SK-N-SH (cell line): ENCODE measurements at regions not wholly inside any gene's neighbourhood (a gene's known extent, or its start where the extent isn't known, plus 50 kb on each side); places are given as distances from the start of the nearest gene placed in this dataset.
"Not testable (repeated sequence)": the region's sequence is repeated elsewhere in the genome, so short reads cannot be mapped to it uniquely, and the experiment has no call there.

Experiments used
- CHD2 ChIP-seq: fragments of 150-350 bp; IDR thresholded peaks from 2 replicates; pipeline ENCODE4 v1.6.1; 2018; ENCODE audit warnings: low read length; ENCODE audit not compliant: partially characterized antibody
- EP300 ChIP-seq, 2 experiments: IDR thresholded peaks; 2 replicates each; pipeline versions ENCODE4 v1.4.0 to v1.6.1; 2012; ENCODE audit warnings: borderline replicate concordance in 1 of 2, low read depth in 1 of 2, low read length in 1 of 2
- GABPA ChIP-seq: IDR thresholded peaks from 2 replicates; pipeline ENCODE4 v1.4.0; 2012; ENCODE audit warnings: low read depth, mild to moderate bottlenecking
- NRF1 ChIP-seq: IDR thresholded peaks from 2 replicates; pipeline ENCODE4 v1.6.1; 2012; ENCODE audit warnings: low read depth, mild to moderate bottlenecking, low read length
- POLR2AphosphoS5 ChIP-seq: IDR thresholded peaks from 2 replicates; pipeline ENCODE4 v1.6.1; 2012; ENCODE audit warnings: low read depth, low read length
- RAD21 ChIP-seq: IDR thresholded peaks from 2 replicates; pipeline ENCODE4 v1.6.1; 2012; ENCODE audit warnings: mild to moderate bottlenecking, low read length
- RFX5 ChIP-seq: IDR thresholded peaks from 2 replicates; pipeline ENCODE4 v1.6.1; 2012; ENCODE audit warnings: mild to moderate bottlenecking, improper control_type of control experiment, low read length
- SIN3A ChIP-seq: IDR thresholded peaks from 2 replicates; pipeline ENCODE4 v1.6.1; 2012; ENCODE audit warnings: low read depth, mild to moderate bottlenecking, low read length, moderate library complexity, borderline replicate concordance
- TEAD4 ChIP-seq: IDR thresholded peaks from 2 replicates; pipeline ENCODE4 v1.4.0; 2012; ENCODE audit warnings: mild to moderate bottlenecking, borderline replicate concordance; ENCODE audit not compliant: insufficient read depth
- TF ChIP-seq, protein P1 (sequence below): fragments of 150-350 bp; IDR thresholded peaks from 2 replicates; pipeline ENCODE4 v1.6.1; 2017; ENCODE audit warnings: antibody characterized with exemption, low read length, low read depth, borderline replicate concordance
- TF ChIP-seq, protein P2 (sequence below): fragments of 200-600 bp; sonication (generic); IDR thresholded peaks from 2 replicates; pipeline ENCODE4 v1.6.1; 2017; ENCODE audit warnings: antibody characterized with exemption, mild to moderate bottlenecking, moderate library complexity
- TF ChIP-seq, protein P3 (sequence below): IDR thresholded peaks from 2 replicates; pipeline ENCODE4 v1.4.0; 2012; ENCODE audit warnings: low read depth
- TF ChIP-seq, protein P4 (sequence below): fragments of 150-350 bp; IDR thresholded peaks from 2 replicates; pipeline ENCODE4 v1.6.1; 2016; ENCODE audit warnings: mild to moderate bottlenecking, low read depth, low read length
- TF ChIP-seq, protein P5 (sequence below): IDR thresholded peaks from 2 replicates; pipeline ENCODE4 v1.6.1; 2012; ENCODE audit warnings: mild to moderate bottlenecking, low read depth, low read length, moderate library complexity

DNA sequence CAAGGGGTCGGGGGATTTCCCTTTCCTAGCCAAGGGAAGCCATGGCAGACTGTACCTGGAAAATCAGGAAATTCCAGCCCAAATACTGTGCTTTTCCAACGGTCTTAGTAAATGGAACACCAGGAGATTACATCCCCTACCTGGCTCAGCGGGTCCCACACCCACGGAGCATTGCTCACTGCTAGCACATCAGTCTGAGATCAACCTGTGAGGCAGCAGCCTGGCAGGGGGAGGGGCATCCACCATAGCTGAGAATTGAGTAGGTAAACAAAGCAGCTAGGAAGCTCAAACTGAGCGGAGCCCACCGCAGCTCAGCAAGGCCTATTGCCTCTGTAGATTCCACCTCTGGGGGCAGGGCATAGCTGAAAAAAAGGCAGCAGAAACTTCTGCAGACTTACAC, 192.0 kb downstream of the ETAA1 start:
- TF ChIP-seq, protein P1, sequence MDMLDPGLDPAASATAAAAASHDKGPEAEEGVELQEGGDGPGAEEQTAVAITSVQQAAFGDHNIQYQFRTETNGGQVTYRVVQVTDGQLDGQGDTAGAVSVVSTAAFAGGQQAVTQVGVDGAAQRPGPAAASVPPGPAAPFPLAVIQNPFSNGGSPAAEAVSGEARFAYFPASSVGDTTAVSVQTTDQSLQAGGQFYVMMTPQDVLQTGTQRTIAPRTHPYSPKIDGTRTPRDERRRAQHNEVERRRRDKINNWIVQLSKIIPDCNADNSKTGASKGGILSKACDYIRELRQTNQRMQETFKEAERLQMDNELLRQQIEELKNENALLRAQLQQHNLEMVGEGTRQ: not testable (repeated sequence)
- TF ChIP-seq TEAD4; EP300 (IDR thresholded peaks at IDR 0.05; ENCODE audit: borderline replicate concordance in 1 of 2, low read depth in 1 of 2, low read length in 1 of 2); POLR2AphosphoS5; RAD21; CHD2; NRF1; SIN3A; RFX5; GABPA: not testable (repeated sequence)
- TF ChIP-seq, protein P2, sequence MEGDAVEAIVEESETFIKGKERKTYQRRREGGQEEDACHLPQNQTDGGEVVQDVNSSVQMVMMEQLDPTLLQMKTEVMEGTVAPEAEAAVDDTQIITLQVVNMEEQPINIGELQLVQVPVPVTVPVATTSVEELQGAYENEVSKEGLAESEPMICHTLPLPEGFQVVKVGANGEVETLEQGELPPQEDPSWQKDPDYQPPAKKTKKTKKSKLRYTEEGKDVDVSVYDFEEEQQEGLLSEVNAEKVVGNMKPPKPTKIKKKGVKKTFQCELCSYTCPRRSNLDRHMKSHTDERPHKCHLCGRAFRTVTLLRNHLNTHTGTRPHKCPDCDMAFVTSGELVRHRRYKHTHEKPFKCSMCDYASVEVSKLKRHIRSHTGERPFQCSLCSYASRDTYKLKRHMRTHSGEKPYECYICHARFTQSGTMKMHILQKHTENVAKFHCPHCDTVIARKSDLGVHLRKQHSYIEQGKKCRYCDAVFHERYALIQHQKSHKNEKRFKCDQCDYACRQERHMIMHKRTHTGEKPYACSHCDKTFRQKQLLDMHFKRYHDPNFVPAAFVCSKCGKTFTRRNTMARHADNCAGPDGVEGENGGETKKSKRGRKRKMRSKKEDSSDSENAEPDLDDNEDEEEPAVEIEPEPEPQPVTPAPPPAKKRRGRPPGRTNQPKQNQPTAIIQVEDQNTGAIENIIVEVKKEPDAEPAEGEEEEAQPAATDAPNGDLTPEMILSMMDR: not testable (repeated sequence)
- TF ChIP-seq, protein P3, sequence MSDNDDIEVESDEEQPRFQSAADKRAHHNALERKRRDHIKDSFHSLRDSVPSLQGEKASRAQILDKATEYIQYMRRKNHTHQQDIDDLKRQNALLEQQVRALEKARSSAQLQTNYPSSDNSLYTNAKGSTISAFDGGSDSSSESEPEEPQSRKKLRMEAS: not testable (repeated sequence)
- TF ChIP-seq, protein P4, sequence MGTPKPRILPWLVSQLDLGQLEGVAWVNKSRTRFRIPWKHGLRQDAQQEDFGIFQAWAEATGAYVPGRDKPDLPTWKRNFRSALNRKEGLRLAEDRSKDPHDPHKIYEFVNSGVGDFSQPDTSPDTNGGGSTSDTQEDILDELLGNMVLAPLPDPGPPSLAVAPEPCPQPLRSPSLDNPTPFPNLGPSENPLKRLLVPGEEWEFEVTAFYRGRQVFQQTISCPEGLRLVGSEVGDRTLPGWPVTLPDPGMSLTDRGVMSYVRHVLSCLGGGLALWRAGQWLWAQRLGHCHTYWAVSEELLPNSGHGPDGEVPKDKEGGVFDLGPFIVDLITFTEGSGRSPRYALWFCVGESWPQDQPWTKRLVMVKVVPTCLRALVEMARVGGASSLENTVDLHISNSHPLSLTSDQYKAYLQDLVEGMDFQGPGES: not testable (repeated sequence)
- TF ChIP-seq, protein P5, sequence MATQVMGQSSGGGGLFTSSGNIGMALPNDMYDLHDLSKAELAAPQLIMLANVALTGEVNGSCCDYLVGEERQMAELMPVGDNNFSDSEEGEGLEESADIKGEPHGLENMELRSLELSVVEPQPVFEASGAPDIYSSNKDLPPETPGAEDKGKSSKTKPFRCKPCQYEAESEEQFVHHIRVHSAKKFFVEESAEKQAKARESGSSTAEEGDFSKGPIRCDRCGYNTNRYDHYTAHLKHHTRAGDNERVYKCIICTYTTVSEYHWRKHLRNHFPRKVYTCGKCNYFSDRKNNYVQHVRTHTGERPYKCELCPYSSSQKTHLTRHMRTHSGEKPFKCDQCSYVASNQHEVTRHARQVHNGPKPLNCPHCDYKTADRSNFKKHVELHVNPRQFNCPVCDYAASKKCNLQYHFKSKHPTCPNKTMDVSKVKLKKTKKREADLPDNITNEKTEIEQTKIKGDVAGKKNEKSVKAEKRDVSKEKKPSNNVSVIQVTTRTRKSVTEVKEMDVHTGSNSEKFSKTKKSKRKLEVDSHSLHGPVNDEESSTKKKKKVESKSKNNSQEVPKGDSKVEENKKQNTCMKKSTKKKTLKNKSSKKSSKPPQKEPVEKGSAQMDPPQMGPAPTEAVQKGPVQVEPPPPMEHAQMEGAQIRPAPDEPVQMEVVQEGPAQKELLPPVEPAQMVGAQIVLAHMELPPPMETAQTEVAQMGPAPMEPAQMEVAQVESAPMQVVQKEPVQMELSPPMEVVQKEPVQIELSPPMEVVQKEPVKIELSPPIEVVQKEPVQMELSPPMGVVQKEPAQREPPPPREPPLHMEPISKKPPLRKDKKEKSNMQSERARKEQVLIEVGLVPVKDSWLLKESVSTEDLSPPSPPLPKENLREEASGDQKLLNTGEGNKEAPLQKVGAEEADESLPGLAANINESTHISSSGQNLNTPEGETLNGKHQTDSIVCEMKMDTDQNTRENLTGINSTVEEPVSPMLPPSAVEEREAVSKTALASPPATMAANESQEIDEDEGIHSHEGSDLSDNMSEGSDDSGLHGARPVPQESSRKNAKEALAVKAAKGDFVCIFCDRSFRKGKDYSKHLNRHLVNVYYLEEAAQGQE: not testable (repeated sequence)
